Dedifferentiated amniotic fluid mesenchymal stem cell (primary cell): ENCODE measurements at regions not wholly inside any gene's neighbourhood (a gene's known extent, or its start where the extent isn't known, plus 50 kb on each side); places are given as distances from the start of the nearest gene placed in this dataset.
A peak's percentile ranks its signal among the peaks of the same experiment; 100 is the strongest.
"Not testable (repeated sequence)": the region's sequence is repeated elsewhere in the genome, so short reads cannot be mapped to it uniquely, and the experiment has no call there.

Source experiments
- DNase-seq: peaks from one replicate; pipeline ENCODE4 v3.0.0-alpha.2; 2016; ENCODE audit errors: extremely low spot score

DNA sequence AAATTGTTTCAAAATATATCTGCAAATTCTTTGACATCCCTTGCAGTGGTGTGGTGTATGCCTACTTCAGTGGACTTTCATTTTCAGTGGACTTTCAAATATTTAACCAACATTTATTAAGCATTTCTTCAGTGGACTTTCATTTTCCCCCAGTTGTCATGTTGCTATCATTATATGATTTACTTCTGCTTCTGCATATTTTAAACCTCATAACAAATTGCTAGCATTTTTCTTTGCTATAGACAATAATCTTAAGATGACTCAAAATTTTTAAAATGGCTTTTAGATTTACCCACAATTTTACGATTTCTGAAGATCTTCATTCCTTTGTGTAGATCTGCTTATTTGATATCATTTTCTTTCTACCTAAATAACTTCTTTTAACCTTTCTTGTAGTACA is 592.7 kb upstream of the SLC35B3 start:
- no peak for DNase-seq

DNA sequence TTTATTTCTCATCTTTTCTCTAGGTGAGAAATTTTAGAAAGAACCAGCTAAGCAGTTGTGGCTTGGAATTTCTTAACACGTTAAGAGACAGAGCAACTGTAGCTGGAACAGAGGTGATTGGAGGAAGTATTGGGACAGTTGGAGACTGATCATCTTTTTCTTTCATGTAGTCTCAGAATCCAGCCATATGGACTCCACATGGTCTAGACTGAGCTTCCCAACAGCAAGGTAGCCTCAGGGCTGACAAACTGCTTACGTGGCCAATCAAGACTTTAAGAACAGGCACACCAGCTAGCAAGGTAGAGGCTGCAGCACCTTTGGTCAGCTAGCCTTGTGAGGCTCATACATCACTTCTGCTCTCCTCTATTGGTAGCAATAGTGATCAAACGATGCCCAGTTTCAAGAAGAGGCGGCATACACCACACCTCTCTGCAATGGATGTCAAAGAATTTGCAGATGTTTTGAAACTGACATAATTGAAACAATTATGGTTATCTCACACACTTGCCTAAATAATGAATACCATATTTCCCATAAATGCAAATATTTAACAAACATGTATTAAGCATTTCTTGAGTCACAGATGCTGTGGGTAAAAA is 590.5 kb upstream of the SLC35B3 start:
- no peak for DNase-seq

- DNase-seq: no peak
Observed at GRCh38 chr6:9025228-9025627, 589.9 kb upstream of the SLC35B3 start.

DNA sequence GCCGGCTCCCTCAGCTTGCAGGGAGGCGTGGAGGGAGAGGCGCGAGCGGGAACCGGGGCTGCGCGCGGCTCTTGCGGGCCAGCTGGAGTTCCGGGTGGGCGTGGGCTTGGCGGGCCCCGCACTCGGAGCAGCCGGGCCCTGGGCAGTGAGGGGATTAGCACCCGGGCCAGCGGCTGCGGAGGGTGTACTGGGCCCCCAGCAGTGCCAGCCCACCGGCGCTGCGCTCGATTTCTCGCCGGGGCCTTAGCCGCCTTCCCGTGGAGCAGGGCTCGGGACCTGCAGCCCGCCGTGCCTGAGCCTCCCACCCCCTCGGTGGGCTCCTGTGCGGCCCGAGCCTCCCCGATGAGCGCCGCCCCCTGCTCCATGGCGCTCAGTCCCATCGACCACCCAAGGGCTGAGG is 588.9 kb upstream of the SLC35B3 start:
- not testable (repeated sequence) for DNase-seq

- no peak for DNase-seq
Observed at GRCh38 chr6:9020001-9020400, 584.7 kb upstream of the SLC35B3 start.

- no peak for DNase-seq
Observed at GRCh38 chr6:9009931-9010330, 574.6 kb upstream of the SLC35B3 start.

GRCh38 chr6:9007027-9007426 is 571.7 kb upstream of the SLC35B3 start:
- no peak for DNase-seq

- no peak for DNase-seq
Observed at GRCh38 chr6:9002833-9003232, 567.5 kb upstream of the SLC35B3 start.

GRCh38 chr6:8995156-8995555 is 559.8 kb upstream of the SLC35B3 start:
- no peak for DNase-seq

GRCh38 chr6:8993111-8993510 is 557.8 kb upstream of the SLC35B3 start:
- DNase-seq: no peak

- DNase-seq: no peak
Observed at GRCh38 chr6:8991844-8992243, 556.5 kb upstream of the SLC35B3 start.

DNA sequence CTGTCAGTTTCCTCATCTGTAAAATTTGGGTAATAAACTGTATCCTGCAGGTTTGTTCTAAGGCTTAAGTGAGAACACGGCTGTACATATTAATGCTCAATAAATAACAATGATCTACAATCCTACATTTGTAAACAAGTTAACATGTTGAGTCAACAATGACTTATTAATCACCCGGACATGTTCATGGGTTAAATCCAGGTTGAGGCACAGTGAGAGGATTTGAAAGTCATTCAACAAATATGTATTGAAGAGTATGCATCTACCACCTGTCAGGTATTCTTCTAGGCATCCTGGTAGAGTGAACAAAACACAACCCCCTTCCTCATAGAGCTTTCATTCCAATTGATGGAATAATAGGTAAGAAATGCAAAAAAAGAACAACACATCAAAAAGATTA is 554.7 kb upstream of the SLC35B3 start:
- DNase-seq: no peak

DNA sequence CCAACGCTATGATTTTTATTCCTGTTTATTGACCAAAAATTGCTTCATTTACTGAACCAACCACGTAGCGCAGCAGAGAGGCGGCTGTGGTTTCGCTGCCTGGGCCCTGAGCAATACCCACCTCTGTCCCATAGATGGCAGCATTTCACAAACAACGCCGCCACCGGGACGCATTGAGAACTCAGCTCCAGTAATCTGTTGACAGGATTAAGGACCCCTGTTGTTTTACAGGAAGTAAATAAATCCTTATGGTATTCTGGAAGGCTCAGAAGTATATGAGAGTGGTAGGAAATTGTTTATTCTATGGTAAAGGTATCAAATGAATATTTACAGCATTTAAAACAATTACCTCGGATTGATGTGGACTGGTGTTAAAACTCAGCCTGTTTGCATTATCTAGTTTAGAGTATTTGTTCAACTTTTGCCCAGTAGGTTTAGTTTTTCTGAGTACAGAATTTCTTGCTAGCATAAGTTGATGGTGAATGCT is 547.9 kb upstream of the SLC35B3 start:
- peak; percentile 57 for DNase-seq

DNA sequence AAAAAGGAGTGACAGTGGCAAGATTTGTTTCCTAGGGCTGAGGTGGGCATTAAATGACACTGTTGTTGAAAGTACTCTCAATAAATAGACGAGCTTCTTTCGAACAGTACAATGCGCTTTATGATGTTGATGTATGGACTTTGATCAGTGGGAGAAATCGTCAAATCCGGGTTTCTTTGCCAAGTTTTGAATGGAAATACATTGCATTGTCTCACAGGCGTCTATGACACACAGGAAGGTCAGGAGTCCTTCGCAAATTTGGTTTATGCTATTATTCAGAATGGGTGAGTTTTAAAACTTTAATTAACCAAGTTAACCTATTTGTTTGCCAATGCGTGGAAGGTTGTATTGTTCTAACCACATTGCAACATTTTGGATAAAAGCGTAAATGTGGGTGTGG is 547.3 kb upstream of the SLC35B3 start:
- DNase-seq: no peak

GRCh38 chr6:8973395-8973794 is 538.0 kb upstream of the SLC35B3 start:
- DNase-seq: no peak

GRCh38 chr6:8969747-8970146 is 534.4 kb upstream of the SLC35B3 start:
- DNase-seq: no peak

GRCh38 chr6:8958894-8959511 is 523.7 kb upstream of the SLC35B3 start:
- no peak for DNase-seq

DNA sequence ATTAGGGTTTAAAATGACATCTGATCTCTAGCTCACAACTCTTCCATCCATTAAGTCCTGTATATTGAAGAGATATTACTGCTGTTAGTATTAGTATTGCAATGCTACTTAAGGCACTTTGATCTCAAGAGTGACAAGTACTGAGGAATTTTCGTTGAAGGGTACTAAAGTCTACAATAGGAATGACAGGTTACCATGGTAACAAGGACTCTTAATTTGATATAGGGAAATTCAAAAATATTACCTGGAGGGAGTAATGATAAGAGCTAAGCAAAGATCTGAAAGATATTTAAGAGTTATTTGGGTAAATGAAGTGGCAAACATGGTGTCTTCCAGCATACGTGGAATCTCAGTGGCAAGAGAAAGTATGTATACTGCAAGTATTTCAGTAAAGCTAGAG is 518.0 kb upstream of the SLC35B3 start:
- DNase-seq: no peak

GRCh38 chr6:8948733-8949132 is 513.4 kb upstream of the SLC35B3 start:
- no peak for DNase-seq

GRCh38 chr6:8947900-8948299 is 512.6 kb upstream of the SLC35B3 start:
- no peak for DNase-seq

DNA sequence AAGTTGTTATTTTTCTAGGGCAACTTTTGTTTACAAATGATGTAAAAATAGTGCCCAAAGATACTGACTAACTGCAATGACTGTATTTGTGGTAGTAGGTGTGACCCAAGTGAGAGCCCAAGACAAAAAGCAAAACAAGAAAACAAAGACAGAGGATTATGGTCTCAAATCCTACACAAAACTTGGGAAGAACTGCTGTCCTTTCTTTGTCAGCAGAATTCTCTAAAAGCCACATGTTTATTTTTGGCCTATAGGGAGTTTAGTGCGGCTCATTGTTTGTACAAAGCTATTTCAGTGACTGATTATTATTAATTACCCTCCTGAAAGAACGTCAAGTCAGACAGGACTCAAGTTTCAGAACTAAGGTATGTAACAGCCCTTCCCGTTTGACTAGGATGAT is 509.2 kb upstream of the SLC35B3 start:
- no peak for DNase-seq

GRCh38 chr6:8943073-8943472 is 507.7 kb upstream of the SLC35B3 start:
- DNase-seq: no peak

GRCh38 chr6:8941577-8941976 is 506.2 kb upstream of the SLC35B3 start:
- no peak for DNase-seq

GRCh38 chr6:8940356-8940755 is 505.0 kb upstream of the SLC35B3 start:
- DNase-seq: no peak
